H1 (cell line): ENCODE measurements at regions not wholly inside any gene's neighbourhood (a gene's known extent, or its start where the extent isn't known, plus 50 kb on each side); places are given as distances from the start of the nearest gene placed in this dataset.

Experiments
- CTCF ChIA-PET: fragments of 300-600 bp; sonication (Branson Sonifier 250); formaldehyde crosslinking; loops from one replicate; lab custom pipeline; 2021; ENCODE audit not compliant: partially characterized antibody; lab: Charles Lee
- POLR2A ChIA-PET: fragments of 300-600 bp; sonication (Branson Sonifier 250); formaldehyde crosslinking; loops from one replicate; lab custom pipeline; 2021; ENCODE audit warnings: inconsistent platforms; ENCODE audit not compliant: partially characterized antibody; lab: Charles Lee
- DNase-seq, 2 experiments: peaks; one replicate each; pipeline versions ENCODE4 v3.0.0 to v3.0.0-alpha.2; 2010 to 2022; ENCODE audit warnings: low spot score in 2 of 2, low read depth in 1 of 2, mixed read lengths in 1 of 2
- FAIRE-seq: peaks from 2 replicates; lab custom pipeline; 2011; peaks lifted over from hg19 to GRCh38; lab: Jason Lieb, UNC
- H2AFZ ChIP-seq: 2 replicates; pipeline ENCODE4 v1.8.1; 2012; ENCODE audit warnings: low read length, inconsistent platforms
- H2AK5ac ChIP-seq: 2 replicates; pipeline ENCODE4 v1.6.1; 2013; ENCODE audit warnings: low read depth, low read length
- H2BK120ac ChIP-seq: replicated peaks from 2 replicates; pipeline ENCODE3; 2013; ENCODE audit warnings: low read depth, low read length, inconsistent platforms
- H2BK12ac ChIP-seq: 2 replicates; pipeline ENCODE4 v1.6.1; 2013; ENCODE audit warnings: low read depth, low read length
- H2BK15ac ChIP-seq: 2 replicates; pipeline ENCODE4 v1.6.1; 2013; ENCODE audit warnings: low read length
- H2BK20ac ChIP-seq: 2 replicates; pipeline ENCODE4 v1.6.1; 2013; ENCODE audit warnings: low read length
- H2BK5ac ChIP-seq: 2 replicates; pipeline ENCODE4 v1.6.1; 2013; ENCODE audit warnings: low read depth, low read length
- H3K14ac ChIP-seq: 2 replicates; pipeline ENCODE4 v1.6.1; 2013; ENCODE audit warnings: inconsistent platforms; ENCODE audit not compliant: insufficient read length
- H3K18ac ChIP-seq: 2 replicates; pipeline ENCODE4 v1.6.1; 2013; ENCODE audit warnings: low read length; ENCODE audit errors: extremely low read depth
- H3K23ac ChIP-seq: 2 replicates; pipeline ENCODE4 v1.6.1; 2013; ENCODE audit warnings: inconsistent platforms; ENCODE audit not compliant: insufficient read length
- H3K23me2 ChIP-seq: 2 replicates; pipeline ENCODE4 v1.6.1; 2013; ENCODE audit warnings: low read depth, low read length
- H3K27ac ChIP-seq: 2 replicates; pipeline ENCODE4 v1.6.1; 2011; ENCODE audit warnings: low read depth, low read length, inconsistent platforms
- H3K27me3 ChIP-seq, 4 experiments: replicated peaks in 1 of 4; 1 replicate in 1 of 4; 2 replicates in 3 of 4; pipeline versions ENCODE4 v1.6.1 to v1.8.1; 2011 to 2013; ENCODE audit warnings: low read length in 3 of 4, mild to moderate bottlenecking in 3 of 4, inconsistent platforms in 2 of 4, mixed read lengths in 2 of 4, moderate library complexity in 1 of 4; ENCODE audit not compliant: control insufficient read depth in 3 of 4, insufficient read depth in 3 of 4; ENCODE audit errors: extremely low read depth in 1 of 4
- H3K36me3 ChIP-seq, 4 experiments: 2 replicates each; pipeline versions ENCODE4 v1.6.1 to v1.8.1; 2011 to 2013; ENCODE audit warnings: mild to moderate bottlenecking in 4 of 4, low read length in 3 of 4, moderate library complexity in 2 of 4, control low read depth in 1 of 4, inconsistent platforms in 1 of 4; ENCODE audit not compliant: insufficient read depth in 4 of 4, control insufficient read depth in 2 of 4
- H3K4ac ChIP-seq: replicated peaks from 2 replicates; pipeline ENCODE3; 2013; ENCODE audit warnings: low read length, low read depth, mixed read lengths, inconsistent platforms; ENCODE audit not compliant: insufficient read length
- H3K4me1 ChIP-seq, 4 experiments: replicated peaks in 1 of 4; 1 replicate in 1 of 4; 2 replicates in 3 of 4; pipeline versions ENCODE4 v1.6.1 to v1.8.1; 2011 to 2013; ENCODE audit warnings: low read length in 3 of 4, inconsistent platforms in 2 of 4, mixed read lengths in 1 of 4; ENCODE audit not compliant: insufficient read depth in 4 of 4, control insufficient read depth in 3 of 4
- H3K4me2 ChIP-seq, 2 experiments: 2 replicates each; pipeline versions ENCODE4 v1.6.1 to v1.8.1; 2011 to 2013; ENCODE audit warnings: low read depth in 2 of 2, low read length in 2 of 2, control low read depth in 1 of 2, inconsistent platforms in 1 of 2, mild to moderate bottlenecking in 1 of 2; ENCODE audit not compliant: insufficient read depth in 1 of 2
- H3K4me3 ChIP-seq, 4 experiments: fragments of 200-600, 300-600 bp in 1 of 4; sonication (generic), shearing (Covaris generic), sonication (Bioruptor Twin) in 1 of 4; 2 replicates each; pipeline versions ENCODE4 v1.5.1 to v1.8.1; 2011 to 2016; ENCODE audit warnings: low read length in 4 of 4, low read depth in 3 of 4, control low read depth in 2 of 4, inconsistent platforms in 2 of 4, mild to moderate bottlenecking in 2 of 4, mixed read lengths in 1 of 4, moderate library complexity in 1 of 4; ENCODE audit not compliant: insufficient read depth in 2 of 4; ENCODE audit errors: extremely low read depth in 1 of 4
- H3K56ac ChIP-seq: replicated peaks from 2 replicates; pipeline ENCODE3; 2013; ENCODE audit warnings: low read depth, mild to moderate bottlenecking, mixed read lengths, low read length, inconsistent platforms; ENCODE audit not compliant: insufficient read length
- H3K79me1 ChIP-seq: 2 replicates; pipeline ENCODE4 v1.6.1; 2013; ENCODE audit warnings: low read depth, low read length, control low read depth
- H3K79me2 ChIP-seq, 2 experiments: 2 replicates each; pipeline versions ENCODE4 v1.6.1 to v1.8.1; 2012 to 2013; ENCODE audit warnings: low read length in 2 of 2, mild to moderate bottlenecking in 2 of 2, inconsistent platforms in 1 of 2; ENCODE audit not compliant: insufficient read depth in 2 of 2, control insufficient read depth in 1 of 2
- H3K9ac ChIP-seq, 4 experiments: replicated peaks in 1 of 4; 1 replicate in 1 of 4; 2 replicates in 3 of 4; pipeline versions ENCODE4 v1.6.1 to v1.8.1; 2011 to 2013; ENCODE audit warnings: low read depth in 3 of 4, low read length in 3 of 4, control low read depth in 2 of 4, mild to moderate bottlenecking in 2 of 4, moderate library complexity in 2 of 4, inconsistent platforms in 1 of 4; ENCODE audit errors: extremely low read depth in 1 of 4
- H3K9me3 ChIP-seq, 2 experiments: 2 replicates each; pipeline versions ENCODE4 v1.6.1 to v1.8.1; 2012 to 2013; ENCODE audit warnings: mild to moderate bottlenecking in 2 of 2, moderate library complexity in 2 of 2, control low read depth in 1 of 2, inconsistent platforms in 1 of 2, low read depth in 1 of 2, low read length in 1 of 2, mixed read lengths in 1 of 2; ENCODE audit not compliant: insufficient read depth in 2 of 2
- H4K20me1 ChIP-seq, 2 experiments: replicated peaks in 1 of 2; 2 replicates each; pipeline versions ENCODE3 to v1.8.1; 2011 to 2013; ENCODE audit warnings: inconsistent platforms in 2 of 2, low read length in 2 of 2, mild to moderate bottlenecking in 1 of 2; ENCODE audit not compliant: insufficient read depth in 2 of 2, control insufficient read depth in 1 of 2
- H4K5ac ChIP-seq: 2 replicates; pipeline ENCODE4 v1.6.1; 2013; ENCODE audit warnings: low read length, low read depth, mixed read lengths, inconsistent platforms; ENCODE audit not compliant: insufficient read length
- H4K8ac ChIP-seq: 2 replicates; pipeline ENCODE4 v1.8.0; 2013; ENCODE audit warnings: mild to moderate bottlenecking, moderate library complexity, low read length, inconsistent platforms; ENCODE audit not compliant: insufficient read depth; ENCODE audit errors: extremely low read depth
- H4K91ac ChIP-seq: replicated peaks from 2 replicates; pipeline ENCODE3; 2013; ENCODE audit warnings: low read length, mixed read lengths, inconsistent platforms; ENCODE audit not compliant: insufficient read length
- BRCA1 ChIP-seq: IDR thresholded peaks from 2 replicates; pipeline ENCODE4 v1.6.1; 2012; ENCODE audit warnings: low read depth, low read length, improper control_type of control experiment
- CEBPB ChIP-seq: IDR thresholded peaks from 2 replicates; pipeline ENCODE4 v1.6.1; 2012; ENCODE audit warnings: low read depth, low read length
- GTF2F1 ChIP-seq: IDR thresholded peaks from 2 replicates; pipeline ENCODE4 v1.6.1; 2012; ENCODE audit warnings: low read depth, low read length, improper control_type of control experiment, borderline replicate concordance
- HDAC6 ChIP-seq: IDR thresholded peaks from one replicate; pipeline ENCODE4 v1.7.1; 2012; ENCODE audit warnings: low read depth, mild to moderate bottlenecking, inconsistent platforms, low read length, moderate library complexity
- JUND ChIP-seq: IDR thresholded peaks from 2 replicates; pipeline ENCODE4 v1.6.1; 2011; ENCODE audit warnings: mild to moderate bottlenecking, improper control_type of control experiment, low read length
- NANOG ChIP-seq: IDR thresholded peaks from 2 replicates; pipeline ENCODE4 v1.6.1; 2011; ENCODE audit warnings: low read length, low read depth, mild to moderate bottlenecking, inconsistent platforms; ENCODE audit not compliant: insufficient read depth, poor library complexity, severe bottlenecking
- RBBP5 ChIP-seq: IDR thresholded peaks from 2 replicates; pipeline ENCODE4 v1.7.1; 2012; ENCODE audit warnings: low read depth, mild to moderate bottlenecking, inconsistent platforms, low read length, moderate library complexity, borderline replicate concordance
- SP4 ChIP-seq: IDR thresholded peaks from 2 replicates; pipeline ENCODE4 v1.6.1; 2012; ENCODE audit warnings: low read length, inconsistent platforms
- SUZ12 ChIP-seq: fragments of 200-600 bp; sonication (generic); IDR thresholded peaks from 2 replicates; pipeline ENCODE4 v1.6.1; 2012; ENCODE audit warnings: mild to moderate bottlenecking, inconsistent platforms, low read length, moderate library complexity, mixed read lengths
- TAF7 ChIP-seq: optimal IDR thresholded peaks from 2 replicates; pipeline ENCODE3; 2011; ENCODE audit warnings: low read depth, mild to moderate bottlenecking, inconsistent platforms, low read length, moderate library complexity, borderline replicate concordance
- TBP ChIP-seq: IDR thresholded peaks from 2 replicates; pipeline ENCODE4 v1.6.1; 2011; ENCODE audit warnings: low read depth, low read length, improper control_type of control experiment
- USF2 ChIP-seq: IDR thresholded peaks from 2 replicates; pipeline ENCODE4 v1.6.1; 2011; ENCODE audit warnings: low read length, improper control_type of control experiment
- YY1 ChIP-seq: IDR thresholded peaks from 2 replicates; pipeline ENCODE4 v1.6.1; 2011; ENCODE audit warnings: low read depth, mild to moderate bottlenecking, low read length
- ZNF274 ChIP-seq: IDR thresholded peaks from 2 replicates; pipeline ENCODE4 v1.7.0; 2012; ENCODE audit warnings: low read length, borderline replicate concordance; ENCODE audit errors: extremely low read depth
- WGBS, 2 experiments: shearing (Covaris generic) in 1 of 2; methylation state at CpG; one replicate each; pipeline versions ENCODE4 v1.1.6 to v1.1.7; 2013 to 2015; ENCODE audit warnings: low lambda C conversion rate in 2 of 2, mixed read lengths in 2 of 2, inconsistent platforms in 1 of 2, low coverage in 1 of 2, missing lambda C conversion rate in 1 of 2; ENCODE audit not compliant: insufficient replicate concordance in 2 of 2, insufficient coverage in 1 of 2, insufficient read length in 1 of 2; ENCODE audit errors: extremely low coverage in 1 of 2, missing lambda C conversion rate in 1 of 2; 5-methylcytosine and 5-hydroxymethylcytosine counted together

- H3K23me2 ChIP-seq = no peaks in the 10 kb centered on the region
- no peak overlapping the region for H3K9ac ChIP-seq
- ChIA-PET POLR2A (no interaction called here), CTCF (interaction anchor here (0.6 kb wide), 1 partner anchor 1759 kb away, joined by 3 read pairs; no protein-coding TSS in a partner anchor)
- no peak overlapping the region for H3K4me2 ChIP-seq
- no peak overlapping the region for H2BK12ac ChIP-seq
- H3K36me3 ChIP-seq = no peaks in the 10 kb centered on the region
- no peak overlapping the region for H3K27ac ChIP-seq
- no peak overlapping the region for H3K4me3 ChIP-seq
- H3K27me3 ChIP-seq = no peaks in the 10 kb centered on the region
- no peaks in the 10 kb centered on the region for H4K20me1 ChIP-seq
- H4K91ac ChIP-seq = no peak overlapping the region
- no peak for TF ChIP-seq SUZ12
- no peak for TF ChIP-seq NANOG
- TF ChIP-seq YY1 = no peak
- no peak for TF ChIP-seq ZNF274
- no peak for TF ChIP-seq GTF2F1
- no peak for TF ChIP-seq HDAC6
- no peak for TF ChIP-seq USF2
- TF ChIP-seq TAF7 = no peak
- no peak for TF ChIP-seq SP4
- TF ChIP-seq CEBPB = no peak
- no peak for TF ChIP-seq TBP
- TF ChIP-seq BRCA1 = no peak
- no peak for TF ChIP-seq RBBP5
- no peak for TF ChIP-seq JUND
- no peak overlapping the region for H2AK5ac ChIP-seq
- no peak overlapping the region for H3K4ac ChIP-seq
- no peak for FAIRE-seq
- H3K23ac ChIP-seq = no peak overlapping the region
- no peak overlapping the region for H3K56ac ChIP-seq
- no peak overlapping the region for H4K5ac ChIP-seq
- no peak overlapping the region for H2BK120ac ChIP-seq
- no peak overlapping the region for H3K14ac ChIP-seq
- no peak overlapping the region for H4K8ac ChIP-seq
- H3K9me3 ChIP-seq = no peaks in the 10 kb centered on the region; a peak in 1 of 4 replicates
- no peak overlapping the region for H3K18ac ChIP-seq
- no peaks in the 10 kb centered on the region for H3K79me1 ChIP-seq
- H2BK15ac ChIP-seq = no peak overlapping the region
- no peak overlapping the region; the same call in 1 of the 2 replicates for H2AFZ ChIP-seq
- no peak for DNase-seq
- H2BK20ac ChIP-seq = no peak overlapping the region
- no peaks in the 10 kb centered on the region for H3K4me1 ChIP-seq
- no peaks in the 10 kb centered on the region for H3K79me2 ChIP-seq
- 96% methylated on average over 12 of the region's 14 CpGs; no CpG with 5 or more reads in 1 of the 2 experiments for WGBS, 2 experiments
- H2BK5ac ChIP-seq = no peak overlapping the region
These were observed 1905.8 kb upstream of the RAG2 start for GRCh38 chr11:38503876-38504275.
